IPS-NIHi7 (cell line): ENCODE measurements at regions not wholly inside any gene's neighbourhood (a gene's known extent, or its start where the extent isn't known, plus 50 kb on each side); places are given as distances from the start of the nearest gene placed in this dataset.

ENCODE experiments used
- DNase-seq: peaks from one replicate; pipeline ENCODE4 v3.0.0; 2012; ENCODE audit warnings: mixed read lengths; ENCODE audit errors: extremely low spot score

DNA sequence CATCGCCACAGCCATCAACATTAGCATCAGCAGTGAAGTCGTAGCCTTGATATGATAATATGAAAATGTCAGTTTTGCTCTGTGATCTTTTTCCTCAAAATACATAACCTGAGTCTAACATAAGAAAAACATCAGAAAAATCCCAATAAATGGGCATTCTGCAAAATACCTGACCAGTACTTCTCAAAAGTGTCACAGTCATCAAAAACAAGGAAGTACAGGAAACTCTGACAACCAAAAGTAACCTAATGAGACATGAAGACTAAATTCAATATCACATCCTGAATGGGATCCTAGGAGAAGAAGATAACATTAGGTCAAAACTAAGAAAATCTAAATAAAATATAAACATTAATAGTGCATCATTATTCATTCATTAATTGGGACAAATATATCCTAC is 1731.0 kb downstream of the SUCLG1 start:
- DNase-seq: no peak

DNA sequence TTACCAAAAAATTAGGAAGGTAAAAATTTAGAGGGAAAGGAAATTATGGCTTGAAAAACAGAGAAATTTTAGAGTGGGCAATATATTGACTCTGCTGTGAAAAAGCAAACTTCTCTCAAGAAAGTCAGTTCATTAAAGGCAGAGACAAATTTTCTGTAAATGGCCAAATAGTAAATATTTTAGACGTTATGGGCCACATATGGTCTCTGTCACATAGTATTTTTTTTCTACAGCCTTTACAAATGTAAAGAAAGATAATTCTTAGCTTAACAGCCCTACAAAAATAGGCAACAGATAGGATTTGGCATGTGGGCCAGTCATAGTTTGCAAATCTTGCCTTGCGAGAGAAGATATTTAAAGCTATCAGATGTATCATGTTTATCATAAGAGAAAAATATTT is 1750.4 kb downstream of the SUCLG1 start:
- DNase-seq: no peak

DNA sequence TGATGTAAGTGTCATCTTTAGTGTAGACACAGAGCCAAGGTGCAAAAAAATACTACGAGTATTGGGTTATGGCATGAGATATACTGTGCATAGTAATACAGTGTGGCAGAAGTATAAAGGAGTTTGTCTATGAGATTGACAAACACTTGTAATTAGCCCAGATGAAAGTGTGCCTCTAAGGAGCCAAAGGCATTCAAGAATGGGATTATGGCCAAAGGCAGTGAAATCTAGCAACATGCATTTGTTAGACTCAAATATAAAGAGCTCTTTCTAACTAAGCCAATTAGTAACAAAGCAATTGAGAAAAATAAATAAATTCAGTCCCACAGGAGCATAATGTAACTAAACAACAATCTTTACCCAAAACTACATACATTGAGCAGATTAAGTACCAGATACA is 1761.8 kb downstream of the SUCLG1 start:
- DNase-seq: no peak

DNA sequence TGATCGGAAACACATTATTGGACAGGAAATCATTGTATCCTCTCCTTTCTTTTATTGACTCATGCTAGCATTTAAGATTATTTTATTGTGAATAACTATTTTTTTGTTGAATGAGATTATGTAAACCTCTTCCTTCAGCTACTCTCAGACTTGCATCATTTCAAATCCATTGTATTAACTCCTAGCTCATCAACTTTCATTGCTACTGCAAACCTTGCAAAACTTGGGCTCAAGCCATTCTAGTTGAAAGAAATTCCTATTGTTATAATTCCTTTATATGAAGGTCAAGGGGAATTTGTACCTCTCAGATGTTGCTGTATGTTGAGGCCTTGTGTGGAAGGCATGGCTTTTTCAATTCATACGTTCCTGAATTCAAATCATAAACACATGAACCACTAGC is 1764.6 kb downstream of the SUCLG1 start:
- no peak for DNase-seq

DNA sequence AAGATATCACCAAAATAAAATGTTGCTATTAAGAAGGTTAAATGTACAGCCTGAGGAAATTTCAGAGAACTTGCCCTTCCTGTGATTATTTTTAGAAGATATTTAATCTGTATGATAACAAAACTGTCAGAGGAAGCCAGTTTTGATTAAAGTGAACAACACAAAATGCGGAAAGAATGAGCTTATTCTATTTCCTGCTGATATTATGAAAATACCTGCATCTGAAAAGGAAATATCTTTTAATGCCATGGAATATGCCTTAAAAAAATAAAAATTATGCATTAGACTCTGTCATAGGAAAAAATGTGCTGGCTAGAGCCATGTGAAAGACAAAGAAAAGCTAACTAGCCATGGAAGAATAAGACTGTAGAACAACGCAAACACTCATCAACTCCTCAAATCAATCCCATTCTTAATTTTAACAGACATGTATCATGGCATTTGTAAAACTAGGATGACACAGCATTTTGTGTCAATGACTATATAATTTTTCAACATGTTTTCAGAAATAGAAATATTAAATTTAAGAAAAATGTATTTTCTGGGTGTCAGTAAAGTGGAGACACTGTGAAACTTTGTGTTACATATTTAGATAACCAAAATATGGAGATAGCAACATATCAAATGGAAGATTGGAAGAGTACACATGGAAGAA is 1768.2 kb downstream of the SUCLG1 start:
- no peak for DNase-seq

DNA sequence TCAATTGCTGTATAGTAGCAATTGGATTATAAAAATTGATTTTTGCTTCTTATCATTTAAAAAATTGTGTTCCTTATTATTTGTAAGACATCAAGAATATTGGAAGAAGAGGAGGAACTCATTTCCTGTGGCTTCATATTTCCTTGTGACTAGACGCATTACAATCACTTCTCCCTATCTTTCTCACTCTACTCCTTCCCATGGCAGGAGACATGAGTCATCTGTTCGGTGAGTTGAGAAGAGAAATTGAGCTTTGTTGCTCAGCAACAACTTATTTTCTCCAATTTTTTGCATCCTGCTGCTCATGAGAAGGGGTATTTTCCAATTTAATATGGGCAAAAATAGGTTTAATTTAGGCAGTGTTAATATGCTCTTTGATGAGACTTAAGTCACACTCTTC is 1783.9 kb downstream of the SUCLG1 start:
- DNase-seq: no peak

DNA sequence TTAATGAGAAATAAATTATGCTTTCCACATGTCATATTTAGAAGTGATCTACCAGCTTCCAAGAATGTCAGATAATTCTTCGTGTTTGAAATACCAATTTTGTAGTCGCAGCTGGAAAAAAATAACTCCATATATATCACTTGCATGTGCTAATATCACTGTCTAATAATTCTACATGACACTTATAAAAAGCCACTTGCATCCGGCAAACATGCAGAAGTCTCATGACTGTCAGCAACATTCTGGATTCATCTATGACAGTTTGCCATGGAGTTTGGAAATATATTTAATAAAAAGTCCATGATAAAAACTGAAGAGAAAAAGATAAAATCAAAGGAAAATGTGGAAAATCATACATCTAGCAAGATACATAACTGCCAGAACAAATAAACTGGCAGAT is 1784.4 kb downstream of the SUCLG1 start:
- DNase-seq: no peak

DNA sequence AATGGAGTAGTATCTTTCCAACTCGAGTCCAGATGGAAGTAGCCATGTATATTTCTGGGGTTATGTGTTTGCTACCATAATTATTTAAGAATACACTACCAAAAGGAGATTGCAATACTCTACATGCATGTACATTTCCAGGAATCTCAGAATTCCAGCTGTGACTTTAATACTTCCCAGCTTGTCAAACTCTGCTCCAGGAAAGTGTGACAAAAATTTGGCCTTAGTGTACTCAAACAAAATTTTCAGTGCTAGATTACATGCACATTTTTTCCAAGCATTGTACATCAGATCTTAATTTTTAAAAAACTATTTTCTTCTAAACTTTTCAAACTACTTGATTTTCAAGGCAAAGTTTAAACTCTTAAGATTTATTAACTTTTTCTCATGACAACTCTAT is 1791.6 kb downstream of the SUCLG1 start:
- no peak for DNase-seq

DNA sequence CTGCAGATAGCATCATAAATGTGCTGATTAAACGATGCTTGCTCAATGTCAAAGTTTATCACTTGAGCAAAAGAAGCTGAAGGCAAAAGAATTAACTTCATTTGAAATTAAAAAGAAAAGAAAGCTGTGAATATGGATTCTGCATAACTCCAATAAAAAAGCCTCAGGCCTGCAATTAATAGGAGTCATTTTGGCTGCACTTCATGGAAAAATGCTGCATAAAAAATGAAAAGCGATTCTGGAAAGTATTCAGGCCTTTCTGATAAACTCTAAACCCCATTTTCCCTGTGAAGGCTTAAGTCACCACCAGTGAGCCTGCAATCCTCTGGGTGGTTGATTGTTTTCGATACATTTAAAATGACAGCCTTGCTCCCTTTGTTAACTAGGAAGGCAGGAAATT is 1793.4 kb downstream of the SUCLG1 start:
- no peak for DNase-seq

DNA sequence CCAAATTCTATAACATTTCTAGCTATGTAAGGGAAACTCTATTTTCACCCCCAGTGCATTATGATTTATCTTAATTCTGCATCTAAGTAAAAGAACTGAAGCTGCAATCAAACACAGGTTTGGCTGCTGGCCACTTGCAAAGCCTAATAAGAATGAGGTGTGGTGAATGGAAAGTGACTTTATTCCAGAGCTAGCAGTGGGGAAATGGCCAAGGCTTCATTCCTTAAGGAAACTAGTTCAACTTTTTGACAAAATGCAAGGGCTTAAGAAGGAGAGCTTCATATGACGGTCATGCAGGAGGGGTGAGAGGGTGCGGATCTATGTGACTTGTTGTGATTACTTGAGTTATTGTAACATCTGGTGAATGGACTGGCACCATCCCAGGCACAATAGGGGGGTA is 1802.0 kb downstream of the SUCLG1 start:
- no peak for DNase-seq

DNA sequence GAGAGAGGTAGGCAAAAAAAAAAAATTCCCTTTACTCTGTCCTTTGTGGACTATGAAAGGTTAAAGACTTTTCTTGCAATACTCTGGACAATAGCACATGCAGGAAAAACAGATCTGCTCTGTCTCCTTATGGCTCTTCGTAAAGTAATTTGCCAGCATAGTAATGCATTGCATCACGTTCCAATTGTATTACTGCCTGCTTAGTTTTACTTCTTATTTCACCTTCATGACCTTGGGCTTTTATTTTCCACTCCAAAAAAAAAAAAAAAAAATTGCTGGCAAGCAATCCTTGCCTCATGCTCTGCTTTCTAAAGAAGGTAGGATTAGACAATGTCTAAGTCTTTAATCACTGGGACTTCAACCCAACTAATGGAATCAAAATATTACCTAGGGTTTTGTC is 1802.7 kb downstream of the SUCLG1 start:
- no peak for DNase-seq

DNA sequence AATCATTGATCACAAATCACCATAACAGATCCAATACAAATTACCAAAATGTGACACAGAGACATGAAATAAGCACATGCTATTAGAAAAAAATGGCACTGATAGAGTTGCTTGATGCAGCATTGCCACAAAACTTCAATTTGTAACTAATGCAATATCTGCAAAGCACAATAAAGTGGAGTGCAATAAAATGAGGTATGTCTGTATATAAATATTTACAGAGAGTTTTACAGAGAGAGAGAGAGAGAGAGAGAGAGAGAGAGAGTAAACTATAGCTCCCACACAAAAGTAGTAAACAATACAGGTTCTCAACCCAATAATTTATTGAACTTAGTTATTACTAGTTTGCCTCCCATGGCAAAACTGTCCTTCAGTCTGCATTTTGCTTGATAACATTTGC is 1807.0 kb downstream of the SUCLG1 start:
- DNase-seq: no peak

DNA sequence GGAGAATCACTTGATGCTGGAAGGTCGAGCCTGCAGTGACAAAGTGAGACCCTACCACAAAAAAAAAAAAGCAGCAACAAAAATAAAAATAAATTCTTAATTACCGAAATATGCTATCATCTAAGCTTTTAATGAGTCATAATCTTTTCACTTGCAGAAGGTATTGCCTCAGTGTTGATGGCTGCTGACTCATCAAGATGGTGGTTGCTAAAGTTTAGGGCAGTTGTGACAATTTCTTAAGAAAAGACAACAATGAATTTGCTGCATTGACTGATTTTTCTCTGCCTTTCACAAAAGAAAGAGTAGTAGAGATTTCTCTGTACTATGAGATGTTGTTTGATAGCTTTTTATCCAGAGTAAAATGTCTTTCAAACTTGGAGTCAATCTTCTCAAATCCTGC is 1809.0 kb downstream of the SUCLG1 start:
- DNase-seq: no peak

DNA sequence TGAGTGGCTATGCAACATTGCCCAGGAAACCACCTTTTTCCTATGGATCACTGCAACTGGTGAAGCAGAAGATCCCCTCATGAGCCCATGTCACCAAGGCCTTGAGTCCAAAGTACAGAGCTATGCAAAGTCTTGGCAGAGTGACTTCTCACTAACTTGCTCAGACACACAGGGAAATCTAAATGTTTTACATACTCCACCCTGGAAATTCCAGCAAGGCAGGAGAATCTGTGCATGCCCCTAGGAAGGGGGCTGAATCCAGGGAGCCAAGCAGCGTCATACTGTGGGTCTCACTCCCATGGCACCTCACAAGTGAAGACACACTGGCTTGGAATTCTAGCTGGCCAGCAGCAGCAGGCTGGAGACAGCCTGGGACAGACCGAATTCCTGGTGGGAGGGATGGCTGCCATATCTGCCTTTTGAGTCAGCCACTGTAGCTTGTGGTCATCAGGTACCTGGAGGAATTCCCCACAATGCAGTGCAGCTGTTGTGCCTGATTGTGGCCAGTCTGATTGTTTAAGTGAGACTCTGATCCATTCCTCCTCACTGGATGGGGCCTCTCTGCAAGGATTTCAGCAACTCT is 1817.4 kb downstream of the SUCLG1 start:
- DNase-seq: no peak

DNA sequence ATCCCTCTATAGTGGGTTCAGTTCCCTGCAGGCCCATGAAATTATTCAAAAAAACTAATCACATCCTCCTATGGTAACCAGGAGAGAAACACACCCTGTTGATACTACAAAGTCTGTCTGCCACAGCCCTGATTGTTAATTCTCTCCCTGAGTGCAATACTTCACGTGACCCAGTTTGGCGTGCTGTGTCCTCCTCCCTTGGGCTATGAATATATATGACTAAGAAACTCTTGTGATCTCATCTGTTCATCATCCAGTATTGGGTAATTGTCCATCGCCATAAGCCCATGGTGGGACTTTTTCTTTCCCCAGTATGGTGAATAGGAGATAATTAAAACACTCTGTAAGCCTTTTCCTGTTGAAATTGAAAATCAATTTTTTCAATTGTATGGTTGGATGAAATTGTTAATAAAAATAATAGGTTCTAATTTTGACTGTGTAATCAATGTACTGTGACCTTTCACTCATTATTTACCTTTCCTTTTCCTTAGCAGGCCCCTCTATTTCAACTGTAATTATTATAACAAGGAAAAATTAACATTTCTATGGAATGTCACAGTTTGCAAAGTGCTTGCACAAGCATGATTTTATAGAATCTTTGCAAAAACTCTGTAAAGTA is 1822.6 kb downstream of the SUCLG1 start:
- no peak for DNase-seq

DNA sequence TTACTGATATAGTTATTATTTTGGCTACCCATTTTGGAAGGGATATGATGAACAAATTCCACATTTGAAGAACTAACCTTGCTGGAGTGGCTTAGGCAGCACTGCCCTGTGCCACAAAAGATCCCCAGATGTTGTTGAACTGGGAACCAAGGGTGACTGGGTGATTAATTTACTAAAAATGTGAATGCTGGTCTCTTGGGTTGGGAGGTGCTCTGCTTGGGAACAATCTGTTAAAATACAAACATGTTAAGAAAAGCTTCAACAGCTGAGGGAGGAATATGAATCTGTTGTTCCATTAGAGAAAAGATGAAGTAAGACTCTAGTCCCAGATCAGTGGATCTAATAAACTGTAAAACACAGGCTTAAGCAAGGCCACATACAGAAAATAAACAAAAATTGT is 1860.1 kb downstream of the SUCLG1 start:
- DNase-seq: no peak

DNA sequence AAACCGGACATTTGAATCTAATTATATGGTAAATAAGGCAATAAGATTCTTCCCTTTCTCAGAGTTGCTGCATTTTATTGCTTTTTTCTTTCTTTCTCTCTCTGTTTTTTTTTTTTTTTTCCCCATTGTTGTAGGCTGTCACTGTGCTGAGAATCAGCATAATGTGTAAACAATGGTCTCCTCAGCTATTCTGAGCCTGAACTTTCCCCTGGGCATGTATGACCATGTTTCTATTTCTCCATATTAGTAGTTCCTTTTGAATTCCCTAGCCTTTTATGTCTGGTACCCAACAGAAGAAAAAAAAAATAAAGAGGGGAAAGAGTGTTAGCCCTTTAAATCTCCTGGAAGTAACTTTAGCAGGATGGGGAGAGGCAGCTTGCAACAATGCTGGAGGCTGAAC is 1862.5 kb downstream of the SUCLG1 start:
- DNase-seq: no peak

DNA sequence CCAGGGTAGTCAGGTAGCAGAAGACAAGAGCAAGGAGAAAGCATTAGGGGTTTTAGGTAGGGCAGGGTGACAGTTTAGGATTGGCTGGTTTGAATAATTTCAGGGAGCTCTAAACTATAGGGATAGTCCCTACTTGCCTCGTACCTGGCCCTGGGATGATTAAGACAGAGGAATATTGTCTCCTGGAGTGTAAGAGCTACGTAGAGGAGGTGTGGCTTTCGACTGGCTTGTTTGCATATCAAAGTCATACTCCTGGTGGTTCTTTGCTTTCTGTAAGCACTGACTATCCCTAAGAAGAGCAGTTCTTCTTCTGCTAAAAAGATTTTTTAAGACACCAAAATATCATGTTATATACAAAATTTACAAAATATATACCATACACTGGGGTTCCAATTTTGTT is 1867.4 kb downstream of the SUCLG1 start:
- peak; percentile 10 for DNase-seq

DNA sequence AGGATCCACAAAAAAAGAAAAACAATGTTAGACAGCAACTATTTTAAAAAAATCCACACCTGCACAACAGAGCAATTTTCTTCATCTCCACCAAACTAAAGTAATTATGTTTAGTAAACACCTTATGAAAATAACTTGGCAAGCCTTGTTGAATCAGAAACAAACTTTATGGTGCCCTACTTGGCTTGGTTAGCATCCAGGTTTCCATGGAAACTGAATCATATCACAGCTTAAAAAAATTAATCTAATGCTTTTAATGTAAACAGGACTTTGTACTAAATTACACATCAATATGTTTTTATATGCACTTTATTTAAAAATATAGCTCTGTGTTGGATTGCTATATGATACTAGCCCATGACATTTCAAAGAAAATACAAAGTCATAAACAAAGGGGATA is 1882.4 kb downstream of the SUCLG1 start:
- no peak for DNase-seq

DNA sequence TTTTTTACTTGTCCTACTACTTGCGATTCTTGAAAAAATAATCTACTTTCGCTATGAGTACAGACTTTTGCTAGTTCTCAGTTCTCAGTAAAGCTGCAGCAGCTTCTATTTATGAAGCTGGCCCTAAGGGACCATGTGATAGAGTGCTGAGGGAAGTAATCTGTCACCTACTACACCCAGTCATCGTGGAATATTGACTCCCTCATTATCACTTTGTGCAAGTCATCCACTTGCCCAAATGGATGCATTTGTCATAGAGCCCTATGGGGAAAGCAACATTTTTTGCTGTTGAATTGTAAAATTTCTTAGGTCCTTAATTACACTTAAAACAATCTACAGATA is 1919.8 kb downstream of the SUCLG1 start:
- DNase-seq: no peak

DNA sequence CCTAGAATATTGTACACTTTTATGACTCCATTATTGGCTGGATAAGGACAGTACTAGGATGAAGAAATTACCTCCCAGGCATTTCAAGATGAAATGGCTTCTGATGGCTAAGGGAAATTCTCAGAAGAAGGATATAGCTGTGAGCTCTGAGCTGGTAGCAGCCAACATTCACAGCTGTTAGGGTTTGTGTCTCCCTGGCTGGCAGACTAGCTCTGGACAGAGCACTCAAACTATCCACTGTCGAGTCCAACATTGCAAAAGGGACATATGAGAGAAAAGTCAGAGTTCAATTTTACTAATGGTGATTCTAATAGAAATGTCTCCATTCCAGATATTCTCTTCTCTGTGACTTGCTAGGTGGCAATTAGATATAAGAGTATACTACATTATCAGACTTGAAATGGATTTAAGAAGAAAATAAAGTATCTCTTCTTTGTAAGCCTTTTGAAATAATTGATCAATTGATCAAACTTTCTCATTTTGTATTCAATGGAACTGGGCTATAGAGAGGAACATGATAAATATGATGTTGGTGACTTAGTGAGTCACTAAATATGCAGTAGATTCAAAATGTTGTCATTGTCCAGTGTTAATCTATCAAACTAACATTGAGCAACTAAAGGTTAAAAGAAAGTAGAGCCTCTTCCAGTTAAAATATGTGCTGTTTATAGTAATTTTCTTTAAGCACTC is 1920.3 kb downstream of the SUCLG1 start:
- DNase-seq: no peak

DNA sequence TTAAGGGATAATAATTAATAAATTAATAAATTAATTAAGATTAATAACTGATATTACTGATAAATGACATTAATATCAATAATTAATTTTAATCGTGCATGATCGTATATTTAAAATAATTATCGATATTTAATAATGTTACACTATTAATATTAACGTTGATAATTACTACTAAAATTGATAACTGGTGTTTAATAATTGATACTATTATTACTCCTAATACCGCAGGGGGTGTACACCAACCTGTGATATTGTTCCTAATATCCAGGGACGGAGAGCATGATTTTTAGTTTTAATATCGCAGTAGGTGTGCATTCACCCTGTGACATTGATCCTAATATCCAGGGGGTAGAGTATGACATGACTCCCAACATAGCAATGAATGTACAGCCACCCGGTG is 1930.8 kb downstream of the SUCLG1 start:
- DNase-seq: no peak

DNA sequence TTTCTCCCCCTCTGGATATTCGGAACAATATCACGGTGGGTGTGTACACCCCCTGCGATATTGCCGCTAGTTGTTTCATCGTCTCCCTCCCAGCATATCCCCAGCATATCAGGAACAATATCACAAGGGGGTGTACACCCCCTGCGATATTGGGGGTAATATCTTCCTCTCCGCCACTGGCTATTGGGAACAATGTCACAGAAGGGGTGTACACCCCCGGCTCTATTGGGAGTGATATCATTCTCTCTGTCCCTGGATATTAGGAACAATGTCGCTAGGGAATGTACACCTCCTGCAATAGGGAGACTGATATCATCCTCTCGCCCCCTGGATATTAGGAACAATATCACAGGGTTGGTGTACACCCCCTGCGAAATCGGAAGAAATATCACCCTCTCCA is 1932.0 kb downstream of the SUCLG1 start:
- no peak for DNase-seq
